GOT3 (cell line): ENCODE measurements at regions not wholly inside any gene's neighbourhood (a gene's known extent, or its start where the extent isn't known, plus 50 kb on each side); places are given as distances from the start of the nearest gene placed in this dataset.
"Not testable (repeated sequence)": the region's sequence is repeated elsewhere in the genome, so short reads cannot be mapped to it uniquely, and the experiment has no call there.

Source experiments
- DNase-seq: peaks from one replicate; lab custom pipeline; 2025; ENCODE audit warnings: mixed read lengths; lab: John Stamatoyannopoulos, UW

DNA sequence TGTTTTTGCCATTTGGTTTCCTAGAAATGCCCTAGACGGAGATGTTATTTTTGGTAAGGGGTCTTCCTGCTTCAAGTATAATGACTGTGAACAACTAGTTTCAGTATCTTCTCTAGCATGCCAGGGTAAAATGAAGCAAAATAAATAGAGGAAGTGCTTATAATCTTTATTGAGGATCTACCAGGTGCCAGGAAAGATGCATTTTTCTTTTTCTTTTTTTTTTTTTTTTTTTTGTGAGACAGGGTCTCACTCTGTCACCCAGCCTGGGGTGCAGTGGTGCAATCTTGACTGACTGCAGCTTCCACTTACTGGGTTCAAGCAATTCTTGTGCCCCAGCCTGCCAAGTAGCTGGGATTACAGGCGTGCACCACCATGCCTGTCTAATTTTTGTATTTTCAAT lies 146.6 kb upstream of the GRK3 start:
- not testable (repeated sequence) for DNase-seq

DNA sequence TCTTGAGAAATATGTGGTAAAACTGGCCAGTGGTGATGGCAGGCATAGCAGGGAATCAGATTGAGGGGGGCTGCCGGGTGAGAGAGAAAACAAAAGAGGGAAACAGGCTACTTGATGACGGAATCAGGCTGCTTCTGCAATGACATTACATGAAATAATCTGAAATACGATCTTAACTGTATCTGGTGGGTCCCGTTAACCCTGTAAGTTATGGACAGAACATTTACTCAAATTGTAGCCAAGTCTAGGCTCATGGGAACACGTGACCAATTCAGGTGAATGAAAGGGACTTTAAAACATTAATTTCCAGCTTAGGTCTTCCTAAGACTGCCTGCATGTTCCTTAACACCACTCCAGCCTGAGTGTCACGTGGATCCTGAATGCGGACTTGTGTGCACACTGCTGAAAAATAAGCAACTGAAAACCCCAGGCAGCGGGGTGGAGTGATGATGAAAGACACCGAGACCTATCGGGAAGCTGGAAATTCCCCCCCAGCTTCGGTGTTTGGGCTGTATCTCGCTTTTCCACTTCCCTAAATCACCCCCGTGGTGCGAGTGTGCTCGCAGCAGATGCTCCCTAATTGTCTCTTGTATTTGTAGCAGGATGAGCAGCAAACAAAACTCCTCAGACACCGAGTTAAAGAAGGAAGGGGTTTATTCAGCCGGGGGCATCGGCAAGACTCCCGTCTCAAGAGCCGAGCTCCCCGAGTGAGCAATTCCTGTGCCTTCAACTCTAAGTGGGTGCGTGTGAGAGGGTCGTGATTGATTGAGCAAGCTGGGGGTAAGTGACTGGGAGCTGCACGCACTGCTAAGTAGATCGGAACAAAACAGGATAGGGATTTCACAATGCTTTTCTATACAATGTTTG lies 145.0 kb upstream of the GRK3 start:
- DNase-seq, result no peak

DNA sequence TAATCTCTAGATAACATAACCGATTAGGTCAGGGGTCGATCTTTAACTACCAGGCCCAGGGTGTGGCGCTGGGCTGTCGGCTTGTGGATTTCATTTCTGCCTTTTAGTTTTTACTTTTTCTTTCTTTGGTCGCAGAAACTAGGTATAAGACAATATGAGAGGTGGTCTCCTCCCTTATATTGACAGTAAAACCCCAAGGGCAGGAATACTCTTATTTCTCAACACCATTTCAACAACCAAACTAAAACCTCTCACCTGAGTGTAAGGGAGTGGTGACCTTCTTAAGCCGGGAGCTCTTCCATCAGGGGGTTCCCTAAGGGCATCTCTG lies 144.4 kb upstream of the GRK3 start:
- not testable (repeated sequence) for DNase-seq

DNA sequence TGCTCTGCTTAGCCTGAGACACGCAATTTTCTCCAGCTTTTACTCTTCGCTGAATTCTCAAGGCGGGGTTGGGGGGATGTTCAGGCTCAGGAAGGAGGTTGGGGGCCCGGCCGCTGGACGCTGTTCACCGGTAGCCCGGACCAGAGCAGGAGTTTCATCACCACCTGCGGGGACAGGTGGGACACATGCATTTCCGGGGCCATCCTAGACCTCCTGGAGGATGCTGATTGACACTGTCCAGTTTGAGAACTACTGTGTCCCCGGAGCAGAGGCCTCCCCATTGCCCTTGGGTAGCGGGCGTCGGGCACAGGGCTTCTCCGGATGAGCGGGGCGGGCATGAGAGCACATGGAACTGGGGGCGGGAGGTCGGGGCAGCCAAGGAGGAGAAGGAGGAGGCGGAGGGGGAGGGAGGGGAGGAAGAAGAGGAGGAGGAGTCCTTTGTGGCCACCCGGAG lies 144.0 kb upstream of the GRK3 start:
- DNase-seq, result no peak

DNA sequence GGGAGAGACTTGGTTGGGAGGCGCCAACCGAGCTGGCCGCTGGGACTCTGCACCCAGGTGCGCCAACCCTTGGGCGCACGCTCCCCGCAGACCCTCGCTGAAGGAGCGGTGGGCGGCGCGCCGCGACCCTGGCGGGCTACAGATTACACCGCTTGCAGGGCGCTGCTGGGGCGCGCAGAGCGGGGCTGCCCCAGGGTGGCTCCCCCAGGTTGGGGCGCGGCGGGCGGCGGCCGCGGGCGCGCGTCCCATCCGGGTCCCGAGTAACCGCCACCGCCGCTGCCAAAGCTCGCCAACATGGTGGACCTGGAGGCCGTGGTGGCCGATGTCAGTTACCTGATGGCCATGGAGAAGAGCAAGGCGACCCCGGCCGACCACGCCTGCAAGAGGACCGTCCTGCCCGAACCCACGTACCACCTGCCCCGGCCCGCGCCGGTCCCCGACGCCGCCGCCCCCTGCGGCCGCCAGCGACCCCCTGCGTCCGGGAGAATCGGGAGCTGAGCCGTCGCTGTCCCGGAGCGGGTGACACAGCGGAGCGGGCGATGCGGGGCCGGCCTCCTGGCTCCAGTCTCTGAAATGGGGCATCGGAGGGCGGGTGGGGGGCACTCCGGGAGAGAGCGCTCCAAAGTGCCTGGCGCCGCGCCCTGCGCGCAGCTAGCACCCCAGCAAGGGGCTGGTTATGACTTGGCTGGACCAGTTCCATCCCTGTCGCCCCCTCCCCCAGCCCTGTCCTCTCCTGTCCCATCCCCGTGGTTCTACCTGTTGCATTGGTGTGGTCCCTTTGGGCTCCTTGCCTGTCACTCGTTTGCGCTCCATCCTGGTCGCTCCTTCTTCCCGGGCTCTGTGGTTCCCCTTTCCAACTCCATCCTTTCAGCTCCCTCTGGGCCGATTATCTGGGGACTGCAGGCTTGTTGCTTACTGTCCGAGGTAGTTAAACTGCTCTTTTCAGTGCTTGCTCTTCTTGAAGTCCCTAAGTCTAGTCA lies 143.3 kb upstream of the GRK3 start:
- no peak for DNase-seq

DNA sequence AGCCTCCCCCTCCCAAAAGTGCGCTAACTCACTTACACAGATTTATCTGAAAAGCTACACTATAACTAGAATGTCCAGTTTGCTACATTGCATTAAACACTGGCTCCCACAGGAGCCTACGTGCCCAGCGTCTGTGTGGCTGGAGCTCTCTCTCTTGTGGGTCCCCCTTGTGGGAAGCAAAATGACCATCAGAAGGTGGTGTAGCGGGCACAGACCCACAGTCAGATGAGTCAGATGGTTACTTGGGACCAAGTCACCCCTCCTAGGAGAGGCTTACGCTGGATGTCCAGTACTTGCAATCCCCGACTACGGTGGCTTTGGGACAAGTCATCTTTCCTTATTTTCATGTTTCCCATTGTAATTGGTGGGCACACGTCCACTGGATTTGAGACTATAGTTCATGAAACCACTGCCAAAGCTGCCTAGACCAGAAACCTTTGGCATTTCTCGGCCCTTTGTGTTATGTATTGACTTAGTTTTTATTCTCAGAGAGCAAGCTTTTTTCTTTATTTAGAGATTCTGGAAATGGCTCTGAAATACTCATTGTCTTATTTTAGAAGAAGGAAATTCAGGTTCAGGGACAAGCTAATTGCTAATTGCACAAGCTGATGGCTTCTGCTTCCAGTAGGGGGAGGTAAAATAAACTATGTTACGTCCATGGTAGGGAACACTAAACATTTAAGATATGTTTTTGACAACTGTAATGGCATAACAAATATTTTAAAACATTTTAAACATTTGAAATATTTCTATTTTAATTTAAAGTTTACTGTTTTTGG lies 137.8 kb upstream of the GRK3 start:
- DNase-seq, result not testable (repeated sequence)

DNA sequence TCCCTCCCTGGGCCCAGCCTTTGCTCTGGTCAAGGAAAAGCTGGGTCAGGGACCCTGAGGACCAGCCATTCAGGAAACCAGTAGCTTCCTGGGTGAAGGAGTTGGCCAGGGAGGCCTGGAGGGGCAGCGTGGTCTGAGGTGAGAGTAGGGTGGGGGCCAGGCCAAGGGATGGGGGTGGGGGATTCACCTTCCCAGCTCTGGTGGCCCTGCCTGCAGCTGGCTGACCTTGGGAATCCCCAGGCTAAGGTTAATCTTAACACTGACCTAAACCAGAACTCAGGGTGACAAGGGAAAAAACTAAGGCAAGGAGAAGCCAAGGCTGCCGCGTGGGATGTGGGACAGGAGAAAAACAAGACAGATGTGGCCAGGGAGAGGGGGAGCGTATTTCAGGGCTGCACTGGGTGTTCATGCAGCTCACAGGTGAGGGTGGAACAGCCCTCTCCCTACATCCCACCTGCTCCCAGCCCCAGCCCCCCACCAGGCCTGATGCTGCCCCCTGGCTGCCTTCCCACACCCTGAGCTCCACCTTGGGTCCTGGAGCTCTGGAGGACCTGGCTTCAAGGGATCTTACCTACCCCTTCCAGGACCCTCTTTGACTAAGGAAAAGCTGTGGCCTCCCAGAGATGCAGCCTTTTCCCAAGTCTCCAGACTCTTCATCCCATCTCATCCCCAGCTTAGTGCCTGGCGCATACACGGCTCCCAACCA lies 132.7 kb upstream of the GRK3 start:
- DNase-seq, result not testable (repeated sequence)

DNA sequence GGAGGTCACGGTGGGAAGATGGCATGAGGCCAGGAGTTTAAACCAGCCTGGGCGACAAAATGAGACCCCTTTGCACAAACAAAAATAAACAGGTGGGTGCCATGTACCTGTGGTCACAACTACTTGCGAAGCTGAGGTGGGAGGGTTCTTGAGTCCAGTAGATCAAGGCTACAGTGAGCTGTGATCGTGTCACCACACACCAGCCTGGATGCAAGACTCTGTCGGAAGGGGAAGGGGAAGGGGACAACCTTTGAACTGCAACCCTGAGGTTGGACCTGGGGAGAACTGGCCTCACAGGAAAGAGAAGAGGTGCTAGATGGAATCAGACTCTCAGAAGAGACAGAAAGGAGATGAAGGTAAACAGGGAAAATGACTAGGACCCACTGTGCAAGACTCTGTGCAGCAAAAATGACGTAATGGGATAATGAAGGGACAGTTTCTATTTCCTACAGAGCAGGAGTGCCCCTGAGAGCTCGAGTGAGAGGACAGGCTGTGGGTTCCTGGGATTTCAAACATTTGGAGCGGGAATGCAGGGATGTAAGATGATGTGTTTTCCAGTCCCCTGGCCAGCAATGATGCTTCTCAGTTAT lies 131.0 kb upstream of the GRK3 start:
- not testable (repeated sequence) for DNase-seq

DNA sequence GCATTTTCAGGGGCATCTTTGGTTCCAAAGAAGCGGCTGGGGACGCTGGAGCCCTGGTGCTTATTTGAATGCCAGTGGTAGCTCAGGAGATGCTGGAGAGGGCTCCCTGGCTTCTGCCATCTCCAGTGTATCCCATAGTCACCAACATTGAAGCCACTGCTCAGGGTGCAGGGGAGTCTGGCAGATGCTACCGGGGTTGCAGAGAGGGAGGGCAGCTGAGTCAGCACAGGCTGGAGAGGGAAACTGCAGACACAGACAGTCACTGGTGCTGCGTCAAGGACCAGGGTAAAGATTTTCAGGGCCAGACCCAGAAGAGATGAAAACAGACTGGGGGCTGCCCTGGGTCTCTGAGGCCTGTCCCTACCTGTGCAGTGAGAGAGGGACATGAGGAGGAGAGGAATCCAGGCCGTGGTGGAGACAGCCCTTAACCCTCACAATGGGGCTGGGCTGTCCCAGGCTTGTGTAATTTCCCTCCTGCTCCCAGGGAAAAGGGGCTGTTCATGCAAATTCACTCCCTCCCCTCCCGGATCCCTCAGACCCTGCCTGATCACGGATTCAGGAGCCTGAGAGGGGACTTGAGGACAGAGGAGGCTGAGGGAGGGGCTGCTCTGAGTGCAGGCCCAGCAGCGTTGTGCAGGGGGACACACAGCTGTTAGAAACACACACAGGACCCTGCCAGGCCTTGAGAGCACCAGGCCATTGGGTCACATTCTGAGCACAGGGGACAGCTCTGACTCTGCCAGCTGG lies 126.9 kb upstream of the GRK3 start:
- no peak for DNase-seq

DNA sequence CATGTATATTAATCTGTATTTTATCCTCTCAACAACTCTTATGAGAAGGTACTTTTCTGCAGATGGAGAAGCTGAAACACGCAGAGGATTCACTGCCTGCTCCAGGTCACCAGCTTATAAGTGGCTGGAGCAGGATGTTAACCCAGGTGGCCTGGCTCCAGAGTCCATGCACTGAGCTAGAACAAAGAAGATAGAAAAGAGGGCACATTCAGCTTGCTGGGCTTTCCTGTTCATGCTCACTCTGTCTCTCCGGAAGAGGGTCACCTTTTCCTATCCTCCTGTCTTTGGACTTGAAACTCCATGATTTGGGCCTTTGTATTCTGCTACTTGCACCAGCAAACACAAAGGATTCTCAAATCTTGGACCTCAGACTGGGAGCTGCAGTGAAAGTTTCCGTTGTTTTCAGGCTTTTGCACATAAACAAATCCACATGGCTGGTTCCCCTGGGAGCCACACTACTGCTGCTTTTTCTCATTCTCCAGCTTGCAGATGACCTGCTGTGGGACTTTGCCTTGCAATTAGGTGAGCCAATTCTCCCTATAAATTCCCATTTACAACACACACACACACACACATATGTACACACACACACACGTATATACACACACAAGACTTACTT lies 117.3 kb upstream of the GRK3 start:
- no peak for DNase-seq

DNA sequence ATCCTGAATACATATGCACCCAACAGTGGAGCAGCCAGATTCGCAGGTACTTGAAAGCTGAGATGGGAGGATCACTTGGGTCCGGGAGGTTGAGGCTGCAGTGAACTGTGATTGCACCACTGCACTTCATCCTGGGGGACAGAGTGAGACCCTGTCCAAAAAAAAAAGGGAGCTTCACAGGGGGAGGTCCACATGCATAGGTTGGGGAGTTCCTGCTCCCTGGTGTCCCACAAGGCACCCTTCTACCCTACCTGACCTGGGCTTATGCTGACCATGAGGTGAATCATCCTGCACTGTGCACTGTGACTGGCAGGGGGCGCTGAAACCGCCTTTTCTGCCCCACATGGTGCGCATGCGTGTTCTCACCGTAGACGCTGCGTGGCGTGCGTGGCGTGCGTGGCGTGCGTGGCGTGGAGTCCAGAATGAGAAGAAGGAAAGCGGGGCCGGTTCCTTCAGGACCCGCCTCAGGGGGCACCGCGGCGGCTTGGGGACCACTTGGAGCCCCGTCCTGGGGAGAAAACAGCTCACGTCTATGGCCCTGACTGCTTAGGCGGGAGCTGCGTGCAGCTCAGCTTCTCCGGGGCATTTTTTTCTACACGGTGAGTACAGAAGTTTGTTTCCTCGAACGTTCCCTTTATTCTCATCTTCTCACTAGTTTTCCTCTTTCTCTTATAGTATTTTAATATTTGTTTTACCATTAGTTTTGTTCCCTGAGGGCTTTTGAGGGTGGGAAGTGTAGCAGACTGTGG lies 116.6 kb upstream of the GRK3 start:
- DNase-seq, result peak; percentile 63

DNA sequence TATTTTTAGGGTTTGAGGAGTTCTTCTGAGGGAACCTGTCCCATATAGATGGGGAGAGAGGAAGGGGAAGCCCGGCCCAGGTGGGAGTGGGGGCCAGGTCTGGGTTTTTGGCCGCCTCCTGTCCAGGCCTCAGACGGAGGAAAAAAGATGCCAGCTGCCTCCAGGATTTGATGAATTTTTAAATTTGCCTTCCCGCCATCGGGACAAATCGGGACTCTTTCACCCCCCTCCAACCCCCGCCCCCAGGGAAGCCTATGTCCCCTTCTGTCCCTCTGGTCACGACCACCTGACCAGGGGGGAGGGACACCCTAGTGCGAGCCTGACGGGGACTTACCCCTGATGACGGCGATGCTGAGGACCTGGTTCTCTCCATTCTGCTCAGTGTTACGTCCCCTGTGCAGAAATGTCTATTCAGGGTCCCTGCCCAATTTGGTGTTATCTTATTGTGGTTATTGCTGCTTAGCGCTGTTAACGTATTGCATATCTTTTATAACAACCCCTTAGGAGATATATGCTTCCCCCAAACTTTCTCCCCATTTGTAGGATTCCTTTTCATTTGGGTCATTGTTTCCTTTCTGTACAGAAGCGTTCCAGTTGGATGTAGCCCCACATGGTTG lies 115.9 kb upstream of the GRK3 start:
- DNase-seq, result no peak

DNA sequence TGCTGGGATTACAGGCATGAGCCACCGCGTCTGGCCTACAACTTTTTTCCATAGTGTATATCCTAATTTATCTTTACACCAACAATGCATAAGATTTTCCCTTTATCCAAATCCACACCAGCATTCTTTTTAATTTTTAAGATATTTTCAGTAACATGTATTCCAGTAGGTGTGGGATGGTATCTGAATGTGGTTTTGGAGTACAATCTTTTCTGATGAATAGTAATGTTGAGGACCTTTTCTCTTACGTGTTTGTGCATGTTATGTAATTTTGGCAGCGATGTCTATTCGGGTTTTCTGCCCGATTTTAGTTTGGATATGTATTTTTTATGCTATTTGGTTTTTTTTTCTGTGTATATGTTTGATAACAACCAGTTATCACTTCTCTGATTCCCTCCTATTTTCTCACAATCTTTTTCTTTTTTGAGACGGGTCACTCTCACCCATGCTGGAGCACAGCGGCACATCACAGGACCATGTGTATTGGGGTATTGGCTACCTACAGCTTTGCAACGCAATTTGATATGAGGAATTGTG lies 114.6 kb upstream of the GRK3 start:
- no peak for DNase-seq

DNA sequence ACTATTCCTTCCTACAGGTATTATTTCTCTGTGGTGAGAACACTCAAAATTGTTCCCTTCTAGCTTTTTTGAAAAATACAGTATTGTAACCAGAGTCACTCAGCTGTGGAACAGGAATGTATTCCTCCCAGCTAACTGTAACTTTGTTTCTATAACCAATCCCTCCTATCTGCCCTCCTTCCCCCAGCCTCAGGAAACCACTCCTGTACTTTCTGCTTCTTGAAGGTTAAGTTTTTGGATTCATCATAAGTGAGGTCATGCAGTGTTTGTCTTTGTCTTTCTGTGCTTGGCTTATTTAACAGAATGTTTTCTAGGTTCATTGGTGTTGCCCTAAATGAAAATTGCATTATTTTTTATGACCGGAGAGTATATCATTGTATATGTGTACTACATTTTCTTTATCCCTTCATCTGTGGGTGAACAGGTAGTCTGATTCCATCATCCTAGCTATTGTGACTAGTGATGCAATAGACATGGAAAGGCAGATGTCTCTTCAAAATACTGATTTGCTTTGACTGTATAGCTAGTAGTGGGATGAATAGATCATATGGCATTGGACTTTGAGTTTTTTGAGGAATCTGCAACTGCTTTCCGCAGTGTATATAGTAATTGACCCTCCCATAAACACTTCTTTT lies 112.9 kb upstream of the GRK3 start:
- DNase-seq, result no peak

DNA sequence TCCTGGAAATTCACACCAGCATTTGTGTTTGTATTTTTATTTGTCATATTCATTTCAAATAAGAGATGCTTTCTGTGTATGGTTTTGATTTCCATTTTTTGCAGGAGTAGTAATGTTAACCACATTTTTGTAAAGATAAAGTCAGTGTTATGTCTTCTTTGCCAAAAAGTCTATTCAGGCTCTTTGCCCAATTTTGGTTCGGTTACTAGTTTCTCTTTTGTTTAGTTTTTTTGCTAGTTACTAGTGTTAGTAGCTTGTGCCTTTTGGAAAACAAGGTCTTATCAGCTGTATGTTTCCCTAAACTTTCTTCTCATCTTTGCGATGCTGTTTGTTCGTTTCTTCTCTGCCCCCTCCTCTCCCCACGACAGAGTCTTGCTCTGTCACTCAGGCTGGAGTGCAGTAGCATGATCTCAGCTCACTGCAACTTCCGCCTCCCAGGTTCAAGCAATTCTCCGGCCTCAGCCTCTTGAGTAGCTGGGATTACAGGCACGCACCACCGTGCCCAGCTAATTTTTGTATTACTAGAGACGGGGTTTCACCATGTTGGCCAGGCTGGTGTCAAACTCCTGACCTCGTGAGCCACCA lies 112.3 kb upstream of the GRK3 start:
- no peak for DNase-seq

DNA sequence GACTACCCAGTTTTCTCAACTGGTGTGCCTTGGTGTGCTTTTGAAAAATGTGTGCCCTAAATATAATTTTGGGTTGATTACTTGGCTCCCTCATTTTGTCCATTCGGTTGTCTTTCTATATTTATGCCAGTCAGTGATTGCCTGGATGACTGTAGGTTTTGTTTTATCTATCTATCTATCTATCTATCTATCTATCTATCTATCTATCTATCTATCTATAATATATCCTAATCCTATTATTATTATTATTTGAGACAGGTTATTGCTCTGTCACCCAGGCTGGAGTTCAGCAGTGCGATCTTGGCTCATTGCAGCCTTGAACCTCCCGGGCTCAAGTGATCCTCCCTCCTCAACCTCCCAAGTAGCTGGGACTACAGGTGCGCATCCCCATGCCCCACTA lies 111.4 kb upstream of the GRK3 start:
- no peak for DNase-seq

DNA sequence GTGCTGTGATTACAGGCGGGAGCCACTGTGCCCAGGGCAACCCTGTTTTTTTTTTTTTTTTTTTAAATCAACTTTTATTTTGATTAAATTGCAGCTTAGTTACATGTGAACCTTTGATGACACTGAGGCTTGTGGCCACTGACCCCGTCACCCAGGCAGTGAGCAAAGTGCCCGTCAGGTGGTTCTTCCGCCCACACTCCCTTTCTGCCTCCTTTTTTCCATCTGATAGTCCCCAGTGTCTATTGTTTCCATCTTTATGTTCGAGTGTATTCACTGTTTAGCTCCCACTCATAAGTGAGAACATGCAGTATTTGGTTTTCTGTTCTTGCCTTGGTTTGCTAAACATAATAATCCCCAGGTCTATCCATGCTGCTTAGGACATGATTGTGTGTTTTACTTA lies 110.9 kb upstream of the GRK3 start:
- no peak for DNase-seq
